Esophagus muscularis mucosa (tissue), 4 donors: ENCODE measurements at regions not wholly inside any gene's neighbourhood (a gene's known extent, or its start where the extent isn't known, plus 50 kb on each side); places are given as distances from the start of the nearest gene placed in this dataset.

Experiments used
- CTCF ChIP-seq, 3 experiments: fragments of 200-600 bp in 2 of 3; fragments of 450-650 bp in 1 of 3; sonication (generic) in 2 of 3; IDR thresholded peaks; one replicate each; pipeline ENCODE4 v1.5.1; 2017 to 2019; ENCODE audit warnings: antibody characterized with exemption in 3 of 3, mild to moderate bottlenecking in 2 of 3, moderate library complexity in 1 of 3
- EP300 ChIP-seq: sonication (generic); formaldehyde crosslinking; IDR thresholded peaks from one replicate; pipeline ENCODE4 v1.6.1; 2017; ENCODE audit warnings: antibody characterized with exemption
- POLR2A ChIP-seq: fragments of 450-650 bp; IDR thresholded peaks from one replicate; pipeline ENCODE4 v1.6.1; 2017; ENCODE audit warnings: antibody characterized with exemption, moderate library complexity, mild to moderate bottlenecking, low read depth
- POLR2AphosphoS5 ChIP-seq, 2 donors: sonication (generic); formaldehyde crosslinking; IDR thresholded peaks; one replicate each; pipeline ENCODE4 v1.6.1; 2017; ENCODE audit warnings: antibody characterized with exemption in 2 of 2

GRCh38 chr6:63391203-63391970 is 71.6 kb upstream of the LGSN start:
- no peak for TF ChIP-seq POLR2A
- TF ChIP-seq CTCF (IDR thresholded peaks at IDR 0.05) = no peak
- no peak for TF ChIP-seq POLR2AphosphoS5 (IDR thresholded peaks at IDR 0.05)
- TF ChIP-seq EP300 = no peak
